ENCODE measurements at regions not wholly inside any gene's neighbourhood (a gene's known extent, or its start where the extent isn't known, plus 50 kb on each side); places are given as distances from the start of the nearest gene placed in this dataset.
A peak's percentile ranks its signal among the peaks of the same experiment; 100 is the strongest.
"Not testable (repeated sequence)": the region's sequence is repeated elsewhere in the genome, so short reads cannot be mapped to it uniquely, and the experiment has no call there.

- no peak for DNase-seq (ENCODE audit: low spot score)
Measured at GRCh38 chr5:119694284-119694683, 64.9 kb downstream of the FAM170A start.

- no peak for DNase-seq (ENCODE audit: low spot score)
Measured at GRCh38 chr5:119706049-119706448, 76.7 kb downstream of the FAM170A start.

GRCh38 chr5:119708076-119708790 is 78.9 kb downstream of the FAM170A start:
- no peak for DNase-seq (ENCODE audit: low spot score)

GRCh38 chr5:119721775-119722174 is 92.4 kb downstream of the FAM170A start:
- DNase-seq (ENCODE audit: low spot score): no peak

- DNase-seq (ENCODE audit: low spot score): not testable (repeated sequence)
Measured at GRCh38 chr5:119725291-119725690, 95.9 kb downstream of the FAM170A start.

- no peak for DNase-seq (ENCODE audit: low spot score)
Measured at GRCh38 chr5:119726544-119726943, 97.2 kb downstream of the FAM170A start.

- DNase-seq (ENCODE audit: low spot score): no peak
Measured at GRCh38 chr5:119740225-119740624, 110.9 kb downstream of the FAM170A start.

- DNase-seq (ENCODE audit: low spot score): no peak
Measured at GRCh38 chr5:119741691-119742090, 112.3 kb downstream of the FAM170A start.

- DNase-seq (ENCODE audit: low spot score): no peak
Measured at GRCh38 chr5:119742311-119742710, 113.0 kb downstream of the FAM170A start.

- DNase-seq (ENCODE audit: low spot score): peak; percentile 10
Measured at GRCh38 chr5:119743927-119744326, 114.6 kb downstream of the FAM170A start.

- DNase-seq (ENCODE audit: low spot score): no peak
Measured at GRCh38 chr5:119745976-119746375, 116.6 kb downstream of the FAM170A start.

- DNase-seq (ENCODE audit: low spot score): no peak
Measured at GRCh38 chr5:119746984-119747383, 117.6 kb downstream of the FAM170A start.

GRCh38 chr5:119750887-119751733 is 121.8 kb downstream of the FAM170A start:
- no peak for DNase-seq (ENCODE audit: low spot score)

GRCh38 chr5:119751734-119752094 is 122.4 kb downstream of the FAM170A start:
- DNase-seq (ENCODE audit: low spot score): no peak

- DNase-seq (ENCODE audit: low spot score): no peak
Measured at GRCh38 chr5:119752921-119753886, 123.8 kb downstream of the FAM170A start.

- not testable (repeated sequence) for DNase-seq (ENCODE audit: low spot score)
Measured at GRCh38 chr5:119754825-119755224, 125.5 kb downstream of the FAM170A start.

- no peak for DNase-seq (ENCODE audit: low spot score)
Measured at GRCh38 chr5:119757276-119757675, 127.9 kb downstream of the FAM170A start.

- DNase-seq (ENCODE audit: low spot score): not testable (repeated sequence)
Measured at GRCh38 chr5:119769695-119770693, 140.6 kb downstream of the FAM170A start.

GRCh38 chr5:119780145-119780544 is 150.8 kb downstream of the FAM170A start:
- DNase-seq (ENCODE audit: low spot score): not testable (repeated sequence)

GRCh38 chr5:119785057-119785456 is 155.7 kb downstream of the FAM170A start:
- DNase-seq (ENCODE audit: low spot score): no peak
